Testis (tissue), 2 donors: ENCODE measurements at regions not wholly inside any gene's neighbourhood (a gene's known extent, or its start where the extent isn't known, plus 50 kb on each side); places are given as distances from the start of the nearest gene placed in this dataset.

Experiments used
- DNase-seq: peaks from one replicate; pipeline ENCODE4 v3.0.0-alpha.2; 2019
- H3K27ac ChIP-seq, 2 donors: fragments of 200-600 bp; sonication (generic); one replicate each; pipeline ENCODE4 v1.5.1; 2019
- H3K27me3 ChIP-seq: fragments of 200-600 bp; sonication (generic); one replicate; pipeline ENCODE4 v1.5.1; 2019
- H3K36me3 ChIP-seq: fragments of 200-600 bp; sonication (generic); one replicate; pipeline ENCODE4 v1.5.1; 2017; ENCODE audit warnings: low read depth; ENCODE audit errors: missing control alignments
- H3K4me1 ChIP-seq: fragments of 200-600 bp; sonication (generic); one replicate; pipeline ENCODE4 v1.5.1; 2019
- H3K4me3 ChIP-seq, 2 donors: fragments of 200-600 bp; sonication (generic); one replicate each; pipeline ENCODE4 v1.5.1; 2017 to 2019
- H3K9me3 ChIP-seq: fragments of 200-600 bp; sonication (generic); one replicate; pipeline ENCODE4 v1.5.1; 2017
- CTCF ChIP-seq, 3 experiments: fragments of 450-650 bp in 2 of 3; fragments of 200-600 bp in 1 of 3; sonication (generic) in 1 of 3; IDR thresholded peaks; one replicate each; pipeline ENCODE4 v1.5.1; 2016 to 2019; ENCODE audit warnings: antibody characterized with exemption in 3 of 3, mild to moderate bottlenecking in 2 of 3, moderate library complexity in 1 of 3
- POLR2A ChIP-seq: fragments of 450-650 bp; IDR thresholded peaks from one replicate; pipeline ENCODE4 v1.6.1; 2017; ENCODE audit warnings: antibody characterized with exemption, mild to moderate bottlenecking, moderate library complexity
- WGBS, 2 donors: methylation state at CpG; one replicate each; pipeline ENCODE4 v1.1.5; 2018; 5-methylcytosine and 5-hydroxymethylcytosine counted together
- intact Hi-C: fragments of 100-400 bp; cut with DNase I; formaldehyde crosslinking; loops from one replicate; pipeline ENCODE4 v1.15.1; 2023; ENCODE audit warnings: low total_unique reads

- no peak for DNase-seq
- Histone ChIP-seq H3K4me3 (no peak overlapping the region), H3K36me3 (no peaks in the 10 kb centered on the region), H3K4me1 (peaks cover 4% of the 10 kb centered on the region), H3K9me3 (no peaks in the 10 kb centered on the region), H3K27ac (no peak overlapping the region), H3K27me3 (no peaks in the 10 kb centered on the region)
- TF ChIP-seq CTCF (IDR thresholded peaks at IDR 0.05) (no peak), POLR2A (no peak)
- intact Hi-C loops = no loop called here
- WGBS, 2 donors = 66 to 73% methylated on average over 2 of the region's 2 CpGs
These were observed 245.2 kb downstream of the RAB28 start for GRCh38 chr4:13238936-13239335.

- 88 to 95% methylated on average over 4 of the region's 4 CpGs for WGBS, 2 donors
- TF ChIP-seq POLR2A (no peak), CTCF (IDR thresholded peaks at IDR 0.05) (no peak)
- intact Hi-C loops = no loop called here
- H3K4me3 ChIP-seq = no peak overlapping the region
- H3K27ac ChIP-seq = no peak overlapping the region
- no peaks in the 10 kb centered on the region for H3K36me3 ChIP-seq
- no peaks in the 10 kb centered on the region for H3K9me3 ChIP-seq
- H3K4me1 ChIP-seq = no peaks in the 10 kb centered on the region
- no peaks in the 10 kb centered on the region for H3K27me3 ChIP-seq
- no peak for DNase-seq
These were observed 247.7 kb downstream of the RAB28 start for GRCh38 chr4:13236485-13236884.

GRCh38 chr4:13233755-13234154 lies 250.4 kb downstream of the RAB28 start:
- DNase-seq = no peak
- no peak overlapping the region for H3K4me3 ChIP-seq
- WGBS, 2 donors = 84 to 88% methylated on average over 1 of the region's 1 CpG
- no peak for TF ChIP-seq POLR2A
- TF ChIP-seq CTCF (IDR thresholded peaks at IDR 0.05) = no peak
- no peaks in the 10 kb centered on the region for H3K36me3 ChIP-seq
- intact Hi-C loops = no loop called here
- no peaks in the 10 kb centered on the region for H3K27me3 ChIP-seq
- no peaks in the 10 kb centered on the region for H3K4me1 ChIP-seq
- no peak overlapping the region for H3K27ac ChIP-seq
- H3K9me3 ChIP-seq = no peaks in the 10 kb centered on the region

GRCh38 chr4:13219971-13220370 lies 264.2 kb downstream of the RAB28 start:
- Histone ChIP-seq H3K27me3 (no peaks in the 10 kb centered on the region), H3K36me3 (no peaks in the 10 kb centered on the region), H3K4me1 (peaks cover 2% of the 10 kb centered on the region), H3K27ac (no peak overlapping the region), H3K9me3 (no peaks in the 10 kb centered on the region), H3K4me3 (no peak overlapping the region)
- TF ChIP-seq POLR2A (no peak), CTCF (IDR thresholded peaks at IDR 0.05) (no peak)
- no peak for DNase-seq
- 94% methylated on average over 4 of the region's 4 CpGs for WGBS, 2 donors
- intact Hi-C loops = no loop called here

- peak; percentile 23 for DNase-seq
- 30 to 33% methylated on average over 4 of the region's 4 CpGs for WGBS, 2 donors
- H3K4me1 ChIP-seq = peaks cover 2% of the 10 kb centered on the region
- intact Hi-C loops = no loop called here
- peak overlapping the region in 1 of 2 donors; percentile 54 for H3K27ac ChIP-seq
- H3K27me3 ChIP-seq = no peaks in the 10 kb centered on the region
- TF ChIP-seq POLR2A = no peak
- TF ChIP-seq CTCF (IDR thresholded peaks at IDR 0.05) = no peak
- no peak overlapping the region for H3K4me3 ChIP-seq
- H3K9me3 ChIP-seq = no peaks in the 10 kb centered on the region
- H3K36me3 ChIP-seq = no peaks in the 10 kb centered on the region
These were observed 265.7 kb downstream of the RAB28 start for GRCh38 chr4:13218326-13218958.
